ENCODE measurements at regions not wholly inside any gene's neighbourhood (a gene's known extent, or its start where the extent isn't known, plus 50 kb on each side); places are given as distances from the start of the nearest gene placed in this dataset.

- WGBS (ENCODE audit: insufficient coverage): 5% methylated on average over 4 of the region's 6 CpGs
- CTCF ChIA-PET: no interaction called here
- POLR2A ChIA-PET: no interaction called here
- no peaks in the 10 kb centered on the region for H3K36me3 ChIP-seq (ENCODE audit: control insufficient read depth in 4 of 4, insufficient read depth in 4 of 4, low read length in 3 of 4)
- no peaks in the 10 kb centered on the region for H3K9me3 ChIP-seq (ENCODE audit: control extremely low read depth in 1 of 5, control insufficient read depth in 4 of 5, insufficient read depth in 2 of 5, low read depth in 1 of 5, low read length in 4 of 5)
- H3K4me3 ChIP-seq (ENCODE audit: control insufficient read depth in 1 of 7, extremely low read depth in 1 of 7, insufficient read depth in 4 of 7, low read depth in 2 of 7, low read length in 6 of 7): no peak overlapping the region
- H3K27me3 ChIP-seq (replicated peaks in 2 of 5; ENCODE audit: control insufficient read depth in 4 of 5, insufficient read depth in 5 of 5, low read length in 4 of 5): no peaks in the 10 kb centered on the region
- peak; percentile 52 to 82 (median 73) for DNase-seq
- no peaks in the 10 kb centered on the region for H3K4me1 ChIP-seq (ENCODE audit: control extremely low read depth in 1 of 4, control insufficient read depth in 4 of 4, insufficient read depth in 4 of 4, low read length in 3 of 4)
- no peak overlapping the region for H3K27ac ChIP-seq (ENCODE audit: insufficient read depth in 1 of 2, low read depth in 1 of 2, low read length in 2 of 2, poor library complexity in 1 of 2, severe bottlenecking in 2 of 2)
Observed at GRCh38 chr3:20340324-20340928, 154.4 kb upstream of the SGO1 start.

- H3K27me3 ChIP-seq (replicated peaks in 2 of 5; ENCODE audit: control insufficient read depth in 4 of 5, insufficient read depth in 5 of 5, low read length in 4 of 5): peaks cover 0 to 2% (median 0%) of the 10 kb centered on the region in 5 experiments
- no peak overlapping the region for H3K4me3 ChIP-seq (ENCODE audit: control insufficient read depth in 1 of 7, extremely low read depth in 1 of 7, insufficient read depth in 4 of 7, low read depth in 2 of 7, low read length in 6 of 7)
- CTCF ChIA-PET: no interaction called here
- H3K9me3 ChIP-seq (ENCODE audit: control extremely low read depth in 1 of 5, control insufficient read depth in 4 of 5, insufficient read depth in 2 of 5, low read depth in 1 of 5, low read length in 4 of 5): no peaks in the 10 kb centered on the region
- no peak for DNase-seq
- POLR2A ChIA-PET: no interaction called here
- no peaks in the 10 kb centered on the region for H3K4me1 ChIP-seq (ENCODE audit: control extremely low read depth in 1 of 4, control insufficient read depth in 4 of 4, insufficient read depth in 4 of 4, low read length in 3 of 4)
- no peak overlapping the region for H3K27ac ChIP-seq (ENCODE audit: insufficient read depth in 1 of 2, low read depth in 1 of 2, low read length in 2 of 2, poor library complexity in 1 of 2, severe bottlenecking in 2 of 2)
- H3K36me3 ChIP-seq (ENCODE audit: control insufficient read depth in 4 of 4, insufficient read depth in 4 of 4, low read length in 3 of 4): no peaks in the 10 kb centered on the region
Observed at GRCh38 chr3:20336572-20336971, 150.6 kb upstream of the SGO1 start.

GRCh38 chr3:20334842-20335241 lies 148.8 kb upstream of the SGO1 start:
- H3K9me3 ChIP-seq (ENCODE audit: control extremely low read depth in 1 of 5, control insufficient read depth in 4 of 5, insufficient read depth in 2 of 5, low read depth in 1 of 5, low read length in 4 of 5): no peaks in the 10 kb centered on the region
- H3K27ac ChIP-seq (ENCODE audit: insufficient read depth in 1 of 2, low read depth in 1 of 2, low read length in 2 of 2, poor library complexity in 1 of 2, severe bottlenecking in 2 of 2): no peak overlapping the region
- DNase-seq: no peak
- H3K27me3 ChIP-seq (replicated peaks in 2 of 5; ENCODE audit: control insufficient read depth in 4 of 5, insufficient read depth in 5 of 5, low read length in 4 of 5): peaks cover 0 to 2% (median 0%) of the 10 kb centered on the region in 5 experiments
- ChIA-PET POLR2A (no interaction called here), CTCF (no interaction called here)
- H3K4me1 ChIP-seq (ENCODE audit: control extremely low read depth in 1 of 4, control insufficient read depth in 4 of 4, insufficient read depth in 4 of 4, low read length in 3 of 4): no peaks in the 10 kb centered on the region
- 100% methylated on average over 1 of the region's 2 CpGs for WGBS (ENCODE audit: insufficient coverage)
- H3K4me3 ChIP-seq (ENCODE audit: control insufficient read depth in 1 of 7, extremely low read depth in 1 of 7, insufficient read depth in 4 of 7, low read depth in 2 of 7, low read length in 6 of 7): no peak overlapping the region
- no peaks in the 10 kb centered on the region for H3K36me3 ChIP-seq (ENCODE audit: control insufficient read depth in 4 of 4, insufficient read depth in 4 of 4, low read length in 3 of 4)

GRCh38 chr3:20327889-20328288 lies 141.9 kb upstream of the SGO1 start:
- no peaks in the 10 kb centered on the region for H3K27me3 ChIP-seq (replicated peaks in 2 of 5; ENCODE audit: control insufficient read depth in 4 of 5, insufficient read depth in 5 of 5, low read length in 4 of 5)
- H3K9me3 ChIP-seq (ENCODE audit: control extremely low read depth in 1 of 5, control insufficient read depth in 4 of 5, insufficient read depth in 2 of 5, low read depth in 1 of 5, low read length in 4 of 5): no peaks in the 10 kb centered on the region
- no peaks in the 10 kb centered on the region for H3K36me3 ChIP-seq (ENCODE audit: control insufficient read depth in 4 of 4, insufficient read depth in 4 of 4, low read length in 3 of 4)
- no peak for DNase-seq
- CTCF ChIA-PET: no interaction called here
- POLR2A ChIA-PET: no interaction called here
- no peak overlapping the region for H3K27ac ChIP-seq (ENCODE audit: insufficient read depth in 1 of 2, low read depth in 1 of 2, low read length in 2 of 2, poor library complexity in 1 of 2, severe bottlenecking in 2 of 2)
- no peak overlapping the region for H3K4me3 ChIP-seq (ENCODE audit: control insufficient read depth in 1 of 7, extremely low read depth in 1 of 7, insufficient read depth in 4 of 7, low read depth in 2 of 7, low read length in 6 of 7)
- 91% methylated on average over 1 of the region's 1 CpG for WGBS (ENCODE audit: insufficient coverage)
- peaks cover 0 to 15% (median under 1%) of the 10 kb centered on the region in 4 experiments for H3K4me1 ChIP-seq (ENCODE audit: control extremely low read depth in 1 of 4, control insufficient read depth in 4 of 4, insufficient read depth in 4 of 4, low read length in 3 of 4)

- WGBS (ENCODE audit: insufficient coverage): no CpG with 5 or more reads among the region's 1 CpG
- Histone ChIP-seq H3K9me3 (ENCODE audit: control extremely low read depth in 1 of 5, control insufficient read depth in 4 of 5, insufficient read depth in 2 of 5, low read depth in 1 of 5, low read length in 4 of 5) (no peaks in the 10 kb centered on the region), H3K36me3 (ENCODE audit: control insufficient read depth in 4 of 4, insufficient read depth in 4 of 4, low read length in 3 of 4) (no peaks in the 10 kb centered on the region), H3K27me3 (replicated peaks in 2 of 5; ENCODE audit: control insufficient read depth in 4 of 5, insufficient read depth in 5 of 5, low read length in 4 of 5) (no peaks in the 10 kb centered on the region), H3K4me1 (ENCODE audit: control extremely low read depth in 1 of 4, control insufficient read depth in 4 of 4, insufficient read depth in 4 of 4, low read length in 3 of 4) (peaks cover 0 to 22% (median under 1%) of the 10 kb centered on the region in 4 experiments), H3K27ac (ENCODE audit: insufficient read depth in 1 of 2, low read depth in 1 of 2, low read length in 2 of 2, poor library complexity in 1 of 2, severe bottlenecking in 2 of 2) (no peak overlapping the region), H3K4me3 (ENCODE audit: control insufficient read depth in 1 of 7, extremely low read depth in 1 of 7, insufficient read depth in 4 of 7, low read depth in 2 of 7, low read length in 6 of 7) (no peak overlapping the region)
- DNase-seq: no peak
- POLR2A ChIA-PET: no interaction called here
- CTCF ChIA-PET: interaction anchor here (0.9 kb wide), 1 partner anchor 12 kb away, joined by 3 read pairs; no protein-coding TSS in a partner anchor
Observed at GRCh38 chr3:20326541-20326940, 140.5 kb upstream of the SGO1 start.

- Histone ChIP-seq H3K36me3 (ENCODE audit: control insufficient read depth in 4 of 4, insufficient read depth in 4 of 4, low read length in 3 of 4) (no peaks in the 10 kb centered on the region), H3K27me3 (replicated peaks in 2 of 5; ENCODE audit: control insufficient read depth in 4 of 5, insufficient read depth in 5 of 5, low read length in 4 of 5) (no peaks in the 10 kb centered on the region), H3K4me3 (ENCODE audit: control insufficient read depth in 1 of 7, extremely low read depth in 1 of 7, insufficient read depth in 4 of 7, low read depth in 2 of 7, low read length in 6 of 7) (no peak overlapping the region), H3K27ac (ENCODE audit: insufficient read depth in 1 of 2, low read depth in 1 of 2, low read length in 2 of 2, poor library complexity in 1 of 2, severe bottlenecking in 2 of 2) (peak overlapping the region in 1 of 2 experiments; percentile 51), H3K9me3 (ENCODE audit: control extremely low read depth in 1 of 5, control insufficient read depth in 4 of 5, insufficient read depth in 2 of 5, low read depth in 1 of 5, low read length in 4 of 5) (no peaks in the 10 kb centered on the region), H3K4me1 (ENCODE audit: control extremely low read depth in 1 of 4, control insufficient read depth in 4 of 4, insufficient read depth in 4 of 4, low read length in 3 of 4) (peaks cover 0 to 26% (median under 1%) of the 10 kb centered on the region in 4 experiments)
- no peak for DNase-seq
- ChIA-PET CTCF (no interaction called here), POLR2A (no interaction called here)
- WGBS (ENCODE audit: insufficient coverage): no CpG with 5 or more reads among the region's 1 CpG
Observed at GRCh38 chr3:20325563-20325962, 139.6 kb upstream of the SGO1 start.

- Histone ChIP-seq H3K4me3 (ENCODE audit: control insufficient read depth in 1 of 7, extremely low read depth in 1 of 7, insufficient read depth in 4 of 7, low read depth in 2 of 7, low read length in 6 of 7) (no peak overlapping the region), H3K36me3 (ENCODE audit: control insufficient read depth in 4 of 4, insufficient read depth in 4 of 4, low read length in 3 of 4) (no peaks in the 10 kb centered on the region), H3K4me1 (ENCODE audit: control extremely low read depth in 1 of 4, control insufficient read depth in 4 of 4, insufficient read depth in 4 of 4, low read length in 3 of 4) (peaks cover 0 to 26% (median under 1%) of the 10 kb centered on the region in 4 experiments), H3K27ac (ENCODE audit: insufficient read depth in 1 of 2, low read depth in 1 of 2, low read length in 2 of 2, poor library complexity in 1 of 2, severe bottlenecking in 2 of 2) (peak overlapping the region in 1 of 2 experiments; percentile 51), H3K27me3 (replicated peaks in 2 of 5; ENCODE audit: control insufficient read depth in 4 of 5, insufficient read depth in 5 of 5, low read length in 4 of 5) (no peaks in the 10 kb centered on the region), H3K9me3 (ENCODE audit: control extremely low read depth in 1 of 5, control insufficient read depth in 4 of 5, insufficient read depth in 2 of 5, low read depth in 1 of 5, low read length in 4 of 5) (no peaks in the 10 kb centered on the region)
- ChIA-PET POLR2A (no interaction called here), CTCF (no interaction called here)
- WGBS (ENCODE audit: insufficient coverage): no CpG with 5 or more reads among the region's 1 CpG
- DNase-seq: peak; percentile 6 to 72 (median 67)
Observed at GRCh38 chr3:20324664-20325478, 138.9 kb upstream of the SGO1 start.
